Peyer's patch (tissue), 4 donors: ENCODE measurements at regions not wholly inside any gene's neighbourhood (a gene's known extent, or its start where the extent isn't known, plus 50 kb on each side); places are given as distances from the start of the nearest gene placed in this dataset.

Experiments
- POLR2A ChIP-seq, 2 donors: fragments of 450-650 bp; IDR thresholded peaks; one replicate each; pipeline ENCODE4 v1.5.1; 2017; ENCODE audit warnings: antibody characterized with exemption in 2 of 2, mild to moderate bottlenecking in 2 of 2, moderate library complexity in 2 of 2
- TF ChIP-seq, protein P1 (sequence below), 6 experiments: fragments of 450-650 bp in 4 of 6; fragments of 200-600 bp in 2 of 6; sonication (generic) in 1 of 6; IDR thresholded peaks; one replicate each; pipeline ENCODE4 v1.5.1; 2017 to 2019; ENCODE audit warnings: antibody characterized with exemption in 6 of 6, mild to moderate bottlenecking in 3 of 6, moderate library complexity in 1 of 6

DNA sequence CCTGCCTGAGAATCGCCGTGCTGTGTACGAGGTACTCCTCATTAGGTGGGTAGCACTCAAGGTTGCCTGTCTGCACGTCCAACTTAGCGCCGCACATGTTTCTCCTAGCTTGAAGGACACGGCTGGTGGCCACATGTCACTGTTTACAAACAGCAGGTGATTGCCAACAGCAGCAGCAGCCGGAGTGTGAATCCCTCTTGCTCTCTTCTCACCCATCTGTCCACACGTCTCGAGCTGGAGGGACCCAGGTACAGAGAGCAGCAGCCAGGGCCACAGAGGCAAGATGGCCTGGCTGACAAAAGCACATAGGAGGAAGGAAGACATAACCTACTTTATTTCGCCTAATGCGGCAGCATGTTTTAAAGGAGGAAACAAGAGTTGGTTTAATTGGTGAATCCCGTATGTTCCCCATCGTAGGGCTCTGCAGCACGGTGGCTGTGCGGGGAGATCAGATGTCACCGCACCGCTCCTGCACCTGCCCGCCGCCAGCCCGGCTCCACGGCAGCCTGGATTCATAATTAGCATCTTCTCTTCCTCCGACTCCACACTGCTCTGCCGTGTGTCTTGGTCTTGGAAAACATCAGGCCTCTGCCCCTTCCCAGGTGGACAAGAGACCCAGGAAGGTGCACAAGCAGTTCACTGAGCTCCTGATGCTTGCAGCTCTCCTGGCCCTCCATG, 201.6 kb upstream of the IRX1 start:
- no peak for TF ChIP-seq POLR2A (IDR thresholded peaks at IDR 0.05)
- TF ChIP-seq, protein P1, sequence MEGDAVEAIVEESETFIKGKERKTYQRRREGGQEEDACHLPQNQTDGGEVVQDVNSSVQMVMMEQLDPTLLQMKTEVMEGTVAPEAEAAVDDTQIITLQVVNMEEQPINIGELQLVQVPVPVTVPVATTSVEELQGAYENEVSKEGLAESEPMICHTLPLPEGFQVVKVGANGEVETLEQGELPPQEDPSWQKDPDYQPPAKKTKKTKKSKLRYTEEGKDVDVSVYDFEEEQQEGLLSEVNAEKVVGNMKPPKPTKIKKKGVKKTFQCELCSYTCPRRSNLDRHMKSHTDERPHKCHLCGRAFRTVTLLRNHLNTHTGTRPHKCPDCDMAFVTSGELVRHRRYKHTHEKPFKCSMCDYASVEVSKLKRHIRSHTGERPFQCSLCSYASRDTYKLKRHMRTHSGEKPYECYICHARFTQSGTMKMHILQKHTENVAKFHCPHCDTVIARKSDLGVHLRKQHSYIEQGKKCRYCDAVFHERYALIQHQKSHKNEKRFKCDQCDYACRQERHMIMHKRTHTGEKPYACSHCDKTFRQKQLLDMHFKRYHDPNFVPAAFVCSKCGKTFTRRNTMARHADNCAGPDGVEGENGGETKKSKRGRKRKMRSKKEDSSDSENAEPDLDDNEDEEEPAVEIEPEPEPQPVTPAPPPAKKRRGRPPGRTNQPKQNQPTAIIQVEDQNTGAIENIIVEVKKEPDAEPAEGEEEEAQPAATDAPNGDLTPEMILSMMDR (IDR thresholded peaks at IDR 0.05): no peak
